ENCODE measurements at regions not wholly inside any gene's neighbourhood (a gene's known extent, or its start where the extent isn't known, plus 50 kb on each side); places are given as distances from the start of the nearest gene placed in this dataset.

- TF ChIP-seq CTCF (IDR thresholded peaks at IDR 0.05): no peak
- H3K36me3 Mint-ChIP-seq: no peaks in the 10 kb centered on the region
- H3K4me1 Mint-ChIP-seq: no peaks in the 10 kb centered on the region
- no peaks in the 10 kb centered on the region for H3K36me3 ChIP-seq (replicated peaks in 1 of 2; ENCODE audit: control insufficient read depth in 1 of 2, insufficient read depth in 2 of 2, low read length in 2 of 2)
- H3K27me3 Mint-ChIP-seq (ENCODE audit: low read depth in 3 of 3): no peaks in the 10 kb centered on the region
- DNase-seq: no peak
- intact Hi-C loops (cut with micrococcal nuclease): no loop called here
- H3K9me3 Mint-ChIP-seq: peaks cover 0 to 10% (median 3%) of the 10 kb centered on the region in 7 donors
- no peak overlapping the region for H2AFZ ChIP-seq (ENCODE audit: insufficient read depth, low read depth, low read length, poor library complexity, severe bottlenecking)
- H3K9ac ChIP-seq (ENCODE audit: insufficient read depth, low read length, poor library complexity, severe bottlenecking): no peak overlapping the region
- no peaks in the 10 kb centered on the region for H4K20me1 ChIP-seq (ENCODE audit: insufficient read depth, low read length)
- no peaks in the 10 kb centered on the region for H3K4me1 ChIP-seq (ENCODE audit: control insufficient read depth in 1 of 2, insufficient read depth in 2 of 2, low read length in 2 of 2)
- no peak overlapping the region for H3K4me3 ChIP-seq (replicated peaks in 1 of 3; ENCODE audit: low read depth in 2 of 3, low read length in 3 of 3)
- H3K27ac ChIP-seq (ENCODE audit: low read depth in 1 of 2, low read length in 2 of 2): no peak overlapping the region
- 86% methylated on average over 1 of the region's 7 CpGs for WGBS (ENCODE audit: insufficient coverage)
- no peak overlapping the region for H3K4me3 Mint-ChIP-seq
- no peak overlapping the region for H3K27ac Mint-ChIP-seq
- H3K27me3 ChIP-seq (ENCODE audit: control insufficient read depth in 2 of 2, insufficient read depth in 2 of 2, low read length in 2 of 2): no peaks in the 10 kb centered on the region
- no peak overlapping the region for H3K4me2 ChIP-seq (replicated peaks; ENCODE audit: extremely low read depth, low read length, poor library complexity, severe bottlenecking)
- no peaks in the 10 kb centered on the region for H3K79me2 ChIP-seq (ENCODE audit: insufficient read depth, low read length)
- H3K9me3 ChIP-seq (replicated peaks in 1 of 2; ENCODE audit: control insufficient read depth in 1 of 2, insufficient read depth in 1 of 2, low read length in 2 of 2): no peaks in the 10 kb centered on the region
Observed at GRCh38 chr13:47241446-47241845, 344.6 kb upstream of the HTR2A start.

DNA sequence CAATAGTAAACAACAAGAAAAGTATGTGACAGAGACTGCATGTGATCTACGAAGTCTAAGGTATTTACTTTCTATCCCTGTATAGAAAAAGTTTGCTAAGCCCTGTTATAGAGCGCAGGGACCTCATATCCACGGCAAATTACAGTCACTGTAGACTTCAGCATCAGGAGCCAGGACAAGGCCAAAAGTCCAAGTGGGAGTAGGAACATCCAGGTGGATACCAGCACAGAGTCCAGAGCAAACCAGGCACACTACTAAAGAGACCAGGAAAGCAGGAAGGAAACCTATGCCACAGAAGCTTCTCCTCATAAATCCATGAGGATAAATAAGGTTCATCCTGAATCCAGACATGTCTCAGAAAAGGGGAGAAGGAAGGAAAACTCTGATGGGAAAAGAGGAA is 342.2 kb upstream of the HTR2A start:
- no peaks in the 10 kb centered on the region for H3K36me3 ChIP-seq (replicated peaks in 1 of 2; ENCODE audit: control insufficient read depth in 1 of 2, insufficient read depth in 2 of 2, low read length in 2 of 2)
- 100% methylated on average over 3 of the region's 3 CpGs for WGBS (ENCODE audit: insufficient coverage)
- H3K4me3 ChIP-seq (replicated peaks in 1 of 3; ENCODE audit: low read depth in 2 of 3, low read length in 3 of 3): no peak overlapping the region
- H3K9ac ChIP-seq (ENCODE audit: insufficient read depth, low read length, poor library complexity, severe bottlenecking): no peak overlapping the region
- no peak for DNase-seq
- Mint-ChIP-seq H3K9me3 (peaks cover 0 to 6% (median 2%) of the 10 kb centered on the region in 7 donors), H3K36me3 (no peaks in the 10 kb centered on the region), H3K27me3 (ENCODE audit: low read depth in 3 of 3) (no peaks in the 10 kb centered on the region), H3K27ac (no peak overlapping the region), H3K4me1 (no peaks in the 10 kb centered on the region), H3K4me3 (no peak overlapping the region)
- no peaks in the 10 kb centered on the region for H3K4me1 ChIP-seq (ENCODE audit: control insufficient read depth in 1 of 2, insufficient read depth in 2 of 2, low read length in 2 of 2)
- H3K27ac ChIP-seq (ENCODE audit: low read depth in 1 of 2, low read length in 2 of 2): no peak overlapping the region
- H2AFZ ChIP-seq (ENCODE audit: insufficient read depth, low read depth, low read length, poor library complexity, severe bottlenecking): no peak overlapping the region
- TF ChIP-seq CTCF (IDR thresholded peaks at IDR 0.05): no peak
- H3K9me3 ChIP-seq (replicated peaks in 1 of 2; ENCODE audit: control insufficient read depth in 1 of 2, insufficient read depth in 1 of 2, low read length in 2 of 2): no peaks in the 10 kb centered on the region
- H3K27me3 ChIP-seq (ENCODE audit: control insufficient read depth in 2 of 2, insufficient read depth in 2 of 2, low read length in 2 of 2): no peaks in the 10 kb centered on the region
- intact Hi-C loops (cut with micrococcal nuclease): no loop called here
- H3K4me2 ChIP-seq (replicated peaks; ENCODE audit: extremely low read depth, low read length, poor library complexity, severe bottlenecking): no peak overlapping the region
- H4K20me1 ChIP-seq (ENCODE audit: insufficient read depth, low read length): no peaks in the 10 kb centered on the region
- no peaks in the 10 kb centered on the region for H3K79me2 ChIP-seq (ENCODE audit: insufficient read depth, low read length)
